ENCODE measurements at regions not wholly inside any gene's neighbourhood (a gene's known extent, or its start where the extent isn't known, plus 50 kb on each side); places are given as distances from the start of the nearest gene placed in this dataset.

- TF ChIP-seq, protein P1, sequence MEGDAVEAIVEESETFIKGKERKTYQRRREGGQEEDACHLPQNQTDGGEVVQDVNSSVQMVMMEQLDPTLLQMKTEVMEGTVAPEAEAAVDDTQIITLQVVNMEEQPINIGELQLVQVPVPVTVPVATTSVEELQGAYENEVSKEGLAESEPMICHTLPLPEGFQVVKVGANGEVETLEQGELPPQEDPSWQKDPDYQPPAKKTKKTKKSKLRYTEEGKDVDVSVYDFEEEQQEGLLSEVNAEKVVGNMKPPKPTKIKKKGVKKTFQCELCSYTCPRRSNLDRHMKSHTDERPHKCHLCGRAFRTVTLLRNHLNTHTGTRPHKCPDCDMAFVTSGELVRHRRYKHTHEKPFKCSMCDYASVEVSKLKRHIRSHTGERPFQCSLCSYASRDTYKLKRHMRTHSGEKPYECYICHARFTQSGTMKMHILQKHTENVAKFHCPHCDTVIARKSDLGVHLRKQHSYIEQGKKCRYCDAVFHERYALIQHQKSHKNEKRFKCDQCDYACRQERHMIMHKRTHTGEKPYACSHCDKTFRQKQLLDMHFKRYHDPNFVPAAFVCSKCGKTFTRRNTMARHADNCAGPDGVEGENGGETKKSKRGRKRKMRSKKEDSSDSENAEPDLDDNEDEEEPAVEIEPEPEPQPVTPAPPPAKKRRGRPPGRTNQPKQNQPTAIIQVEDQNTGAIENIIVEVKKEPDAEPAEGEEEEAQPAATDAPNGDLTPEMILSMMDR (IDR thresholded peaks at IDR 0.05; ENCODE audit: extremely low read depth in 1 of 2, insufficient read depth in 1 of 2, low read depth in 1 of 2, low read length in 2 of 2): no peak
- TF ChIP-seq POLR2AphosphoS5 (IDR thresholded peaks at IDR 0.05; ENCODE audit: insufficient read depth, low read depth, low read length) (no peak), MAX (IDR thresholded peaks at IDR 0.05; ENCODE audit: insufficient read depth, insufficient read length) (no peak), POLR2A (IDR thresholded peaks at IDR 0.05; ENCODE audit: low read depth, low read length) (no peak), EZH2 (IDR thresholded peaks at IDR 0.05; ENCODE audit: borderline replicate concordance, low read depth, low read length, severe bottlenecking) (no peak), FOS (IDR thresholded peaks at IDR 0.05; ENCODE audit: borderline replicate concordance, insufficient read depth, low read length) (no peak), MYC (IDR thresholded peaks at IDR 0.05; ENCODE audit: low read depth, low read length) (no peak), GATA2 (IDR thresholded peaks at IDR 0.05; ENCODE audit: insufficient read depth, insufficient read length, low read depth, low read length) (no peak)
These were observed 155.1 kb upstream of the NPVF start for GRCh38 chr7:25383402-25383801.
